ENCODE measurements at regions not wholly inside any gene's neighbourhood (a gene's known extent, or its start where the extent isn't known, plus 50 kb on each side); places are given as distances from the start of the nearest gene placed in this dataset.

DNA sequence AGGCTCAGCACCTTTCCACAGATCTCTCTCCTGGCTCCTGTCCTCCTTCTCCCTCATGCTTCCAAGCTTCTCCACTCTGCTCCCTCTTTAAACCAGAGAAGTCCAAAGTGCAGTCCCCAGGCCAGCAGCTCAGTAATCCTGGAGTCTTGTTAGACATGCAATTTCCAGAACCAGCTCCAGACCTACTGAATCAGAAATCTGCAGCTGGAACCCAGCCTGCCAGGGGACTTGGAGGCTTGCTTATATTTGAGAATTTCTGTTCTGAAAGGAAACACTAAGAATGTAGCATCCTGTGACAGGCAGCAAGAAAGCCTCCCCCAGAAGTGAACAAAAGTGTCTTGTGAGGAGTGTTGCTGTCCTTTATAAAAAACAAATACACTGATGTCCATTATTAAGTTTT, 438.1 kb downstream of the BCKDHB start:
- TF ChIP-seq, protein P1, sequence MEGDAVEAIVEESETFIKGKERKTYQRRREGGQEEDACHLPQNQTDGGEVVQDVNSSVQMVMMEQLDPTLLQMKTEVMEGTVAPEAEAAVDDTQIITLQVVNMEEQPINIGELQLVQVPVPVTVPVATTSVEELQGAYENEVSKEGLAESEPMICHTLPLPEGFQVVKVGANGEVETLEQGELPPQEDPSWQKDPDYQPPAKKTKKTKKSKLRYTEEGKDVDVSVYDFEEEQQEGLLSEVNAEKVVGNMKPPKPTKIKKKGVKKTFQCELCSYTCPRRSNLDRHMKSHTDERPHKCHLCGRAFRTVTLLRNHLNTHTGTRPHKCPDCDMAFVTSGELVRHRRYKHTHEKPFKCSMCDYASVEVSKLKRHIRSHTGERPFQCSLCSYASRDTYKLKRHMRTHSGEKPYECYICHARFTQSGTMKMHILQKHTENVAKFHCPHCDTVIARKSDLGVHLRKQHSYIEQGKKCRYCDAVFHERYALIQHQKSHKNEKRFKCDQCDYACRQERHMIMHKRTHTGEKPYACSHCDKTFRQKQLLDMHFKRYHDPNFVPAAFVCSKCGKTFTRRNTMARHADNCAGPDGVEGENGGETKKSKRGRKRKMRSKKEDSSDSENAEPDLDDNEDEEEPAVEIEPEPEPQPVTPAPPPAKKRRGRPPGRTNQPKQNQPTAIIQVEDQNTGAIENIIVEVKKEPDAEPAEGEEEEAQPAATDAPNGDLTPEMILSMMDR (IDR thresholded peaks at IDR 0.05; ENCODE audit: extremely low read depth, insufficient read depth, missing control alignments) = no peak
- in situ Hi-C loops (cut with MboI; ENCODE audit: low pct_unique_long_range_greater_than_20kb, low sequenced_read_pairs, unreplicated experiment) = no loop called here
- no peak for DNase-seq (ENCODE audit: low spot score)

DNA sequence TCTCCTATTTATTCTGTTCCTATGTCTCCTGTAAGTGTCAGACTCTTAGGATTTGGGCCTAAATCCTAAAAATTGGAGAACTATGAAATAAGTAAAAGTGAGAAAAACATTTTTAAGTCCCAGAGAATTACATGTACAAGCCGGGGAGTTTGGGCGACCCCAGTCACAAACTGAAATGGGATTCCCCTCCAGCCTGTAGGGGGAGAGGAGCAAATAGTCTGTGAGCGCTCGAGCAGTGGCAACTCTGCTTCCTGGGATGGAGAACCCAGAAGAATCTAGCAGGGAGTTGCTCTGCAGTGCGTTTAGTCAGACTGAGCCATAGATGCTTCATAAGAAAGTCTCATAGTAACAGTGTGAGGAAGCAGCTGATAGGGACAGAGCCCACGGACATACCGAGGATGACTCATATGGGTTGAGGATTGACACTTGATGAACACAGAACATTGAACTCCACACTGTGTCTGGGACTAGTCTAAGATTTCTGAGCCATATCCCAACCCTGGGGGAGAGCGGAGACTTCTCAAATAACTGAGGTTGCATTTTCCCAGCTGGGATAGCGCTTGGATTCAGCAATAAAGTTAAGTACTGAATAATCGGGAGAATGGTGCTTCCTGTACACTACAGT, 437.2 kb downstream of the BCKDHB start:
- in situ Hi-C loops (cut with MboI; ENCODE audit: low pct_unique_long_range_greater_than_20kb, low sequenced_read_pairs, unreplicated experiment) = no loop called here
- TF ChIP-seq, protein P1 (IDR thresholded peaks at IDR 0.05; ENCODE audit: extremely low read depth, insufficient read depth, missing control alignments) = no peak
- DNase-seq (ENCODE audit: low spot score) = no peak

DNA sequence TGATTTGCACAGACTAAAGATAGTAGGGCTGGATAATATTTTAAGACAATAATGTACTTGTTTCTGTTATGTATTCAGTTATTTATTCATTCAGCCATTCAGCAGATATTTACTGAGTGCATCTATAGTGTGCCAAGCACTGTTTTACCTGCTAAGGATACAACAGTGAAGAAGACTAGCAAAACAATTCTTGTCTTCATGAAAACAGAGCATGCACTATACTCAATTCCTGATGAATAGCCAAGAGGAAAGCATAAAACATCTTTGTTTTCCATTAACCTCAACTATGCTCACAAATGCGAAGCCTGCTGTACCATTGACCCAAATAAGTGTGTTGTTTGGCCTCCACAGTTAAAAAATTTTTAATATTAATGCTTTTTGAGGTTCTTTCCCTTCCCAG, 436.7 kb downstream of the BCKDHB start:
- TF ChIP-seq, protein P1 (IDR thresholded peaks at IDR 0.05; ENCODE audit: extremely low read depth, insufficient read depth, missing control alignments) = no peak
- no peak for DNase-seq (ENCODE audit: low spot score)
- in situ Hi-C loops (cut with MboI; ENCODE audit: low pct_unique_long_range_greater_than_20kb, low sequenced_read_pairs, unreplicated experiment) = no loop called here

GRCh38 chr6:80541886-80542285, 435.4 kb downstream of the BCKDHB start:
- TF ChIP-seq, protein P1 (IDR thresholded peaks at IDR 0.05; ENCODE audit: extremely low read depth, insufficient read depth, missing control alignments) = no peak
- in situ Hi-C loops (cut with MboI; ENCODE audit: low pct_unique_long_range_greater_than_20kb, low sequenced_read_pairs, unreplicated experiment) = no loop called here
- DNase-seq (ENCODE audit: low spot score) = no peak

DNA sequence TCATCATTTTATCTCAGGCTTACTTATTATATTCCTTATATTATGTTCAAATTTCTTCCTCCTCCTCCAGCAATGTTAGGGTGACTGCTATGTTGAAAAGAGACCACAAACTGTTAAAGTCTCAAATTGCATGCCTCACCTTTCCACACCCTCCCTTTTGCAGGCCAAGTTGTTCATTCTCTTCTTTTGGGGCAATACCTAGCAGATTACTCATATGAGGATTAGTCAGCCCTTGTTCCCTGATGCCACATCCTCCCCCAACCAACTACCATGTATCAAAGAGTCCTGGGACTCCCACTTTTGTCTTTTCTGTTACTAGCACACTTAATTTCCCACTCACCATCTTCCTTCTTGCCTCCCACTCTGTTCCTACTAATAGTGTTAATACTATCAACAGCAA, 434.7 kb downstream of the BCKDHB start:
- in situ Hi-C loops (cut with MboI; ENCODE audit: low pct_unique_long_range_greater_than_20kb, low sequenced_read_pairs, unreplicated experiment) = no loop called here

DNA sequence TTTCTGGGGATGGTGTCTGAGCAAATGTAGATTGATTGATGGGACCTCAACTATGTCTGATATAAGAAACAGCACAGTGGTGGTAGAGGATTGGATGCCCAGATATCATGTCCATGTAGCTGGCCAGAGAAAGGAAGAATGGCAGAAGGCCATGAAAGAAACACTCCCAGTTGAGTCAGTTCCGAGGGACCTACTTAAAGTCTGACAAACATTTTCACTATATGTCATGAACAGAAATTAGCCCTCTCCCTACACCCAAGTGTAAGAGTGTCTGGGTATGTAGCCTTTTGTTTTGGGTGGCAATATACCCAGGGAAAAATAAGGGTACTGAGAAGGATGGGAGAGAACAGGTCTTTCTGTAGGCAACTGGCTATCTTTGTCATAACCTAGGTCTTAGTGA, 434.2 kb downstream of the BCKDHB start:
- TF ChIP-seq, protein P1 (IDR thresholded peaks at IDR 0.05; ENCODE audit: extremely low read depth, insufficient read depth, missing control alignments) = no peak
- in situ Hi-C loops (cut with MboI; ENCODE audit: low pct_unique_long_range_greater_than_20kb, low sequenced_read_pairs, unreplicated experiment) = no loop called here

More for the DNA sequence above, 434.7 kb downstream of the BCKDHB start:
- no peak for DNase-seq (ENCODE audit: low spot score)
- TF ChIP-seq, protein P1 (IDR thresholded peaks at IDR 0.05; ENCODE audit: extremely low read depth, insufficient read depth, missing control alignments) = no peak

More for the DNA sequence above, 434.2 kb downstream of the BCKDHB start:
- no peak for DNase-seq (ENCODE audit: low spot score)

Measured in GM13977 (cell line).